Skeletal muscle cell (primary cell): ENCODE measurements at regions not wholly inside any gene's neighbourhood (a gene's known extent, or its start where the extent isn't known, plus 50 kb on each side); places are given as distances from the start of the nearest gene placed in this dataset.

ENCODE experiments used
- DNase-seq: peaks from one replicate; pipeline ENCODE4 v3.0.0-alpha.2; 2010; ENCODE audit warnings: low read depth
- H3K4me3 ChIP-seq: 2 replicates; pipeline ENCODE4 v1.5.1; 2011; ENCODE audit warnings: low read depth, mild to moderate bottlenecking, control low read depth, low read length, moderate library complexity

GRCh38 chrX:7789200-7789599 is 53.8 kb upstream of the VCX start:
- no peak for DNase-seq
- H3K4me3 ChIP-seq: no peak overlapping the region

GRCh38 chrX:7788334-7788733 is 54.6 kb upstream of the VCX start:
- no peak overlapping the region for H3K4me3 ChIP-seq

GRCh38 chrX:7787714-7788113 is 55.3 kb upstream of the VCX start:
- no peak overlapping the region for H3K4me3 ChIP-seq
- DNase-seq: no peak

More at GRCh38 chrX:7788334-7788733, 54.6 kb upstream of the VCX start:
- DNase-seq: no peak

DNA sequence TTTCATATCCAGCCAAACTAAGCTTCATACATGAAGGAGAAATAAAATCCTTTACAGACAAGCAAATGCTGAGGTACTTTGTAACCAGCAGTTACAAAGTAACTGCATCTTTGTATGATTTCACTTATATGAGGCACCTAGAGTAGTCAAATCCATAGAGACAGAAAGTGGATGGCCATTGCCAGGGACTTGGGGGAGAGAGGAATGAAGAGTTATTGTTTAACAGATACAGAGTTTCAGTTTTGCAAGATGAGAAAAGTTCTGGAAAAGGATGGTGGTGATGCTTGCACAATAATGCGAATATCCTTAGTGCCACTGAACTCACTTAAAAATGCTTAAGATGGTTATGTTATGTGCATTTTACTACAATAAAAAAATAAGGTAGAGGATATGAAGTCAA is 58.4 kb upstream of the VCX start:
- DNase-seq: no peak

GRCh38 chrX:7779644-7780043 is 63.3 kb upstream of the VCX start:
- no peak for DNase-seq
- no peak overlapping the region for H3K4me3 ChIP-seq

More for the DNA sequence above, 58.4 kb upstream of the VCX start:
- H3K4me3 ChIP-seq: no peak overlapping the region

DNA sequence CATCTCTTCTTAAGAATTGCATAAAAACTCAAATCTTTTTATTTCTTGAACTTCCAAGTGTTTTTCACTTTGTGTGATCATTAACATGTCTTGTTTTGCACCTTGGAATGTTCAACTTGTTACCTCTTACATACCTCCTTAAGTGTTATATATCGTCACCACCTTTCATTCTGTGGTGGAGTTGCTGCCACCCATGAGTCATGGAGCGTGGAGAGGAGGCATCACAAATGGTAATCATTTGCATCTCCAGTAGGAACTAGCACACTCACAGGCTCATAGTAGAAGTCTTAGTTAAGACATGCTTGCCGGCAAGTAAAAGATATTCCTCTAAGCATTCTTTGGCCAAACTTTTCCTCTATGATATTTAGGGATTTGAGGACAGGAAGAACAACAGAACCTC is 67.0 kb upstream of the VCX start:
- H3K4me3 ChIP-seq: no peak overlapping the region
- DNase-seq: no peak

- DNase-seq: no peak
- no peak overlapping the region for H3K4me3 ChIP-seq
Observed at GRCh38 chrX:7771788-7772438, 71.1 kb upstream of the VCX start.

DNA sequence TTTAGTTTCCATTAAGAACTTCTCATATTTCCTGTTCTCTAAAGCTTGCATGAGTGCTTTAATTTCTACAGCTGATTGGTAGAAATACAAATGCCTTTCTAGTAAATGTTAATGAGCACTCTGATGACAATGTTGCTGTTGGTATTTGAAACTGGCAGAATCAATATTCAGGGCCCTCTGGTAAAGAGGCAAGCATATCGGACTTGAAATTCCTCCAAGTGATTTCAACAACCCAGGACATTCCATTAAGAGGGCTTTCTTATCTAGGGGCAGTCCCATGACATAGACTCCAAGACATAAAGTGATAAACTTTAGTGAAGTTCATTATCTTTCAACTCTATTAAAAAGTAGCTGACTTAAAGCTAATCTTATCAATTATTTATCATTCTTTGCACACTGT is 83.1 kb upstream of the VCX start:
- DNase-seq: no peak
- H3K4me3 ChIP-seq: no peak overlapping the region

DNA sequence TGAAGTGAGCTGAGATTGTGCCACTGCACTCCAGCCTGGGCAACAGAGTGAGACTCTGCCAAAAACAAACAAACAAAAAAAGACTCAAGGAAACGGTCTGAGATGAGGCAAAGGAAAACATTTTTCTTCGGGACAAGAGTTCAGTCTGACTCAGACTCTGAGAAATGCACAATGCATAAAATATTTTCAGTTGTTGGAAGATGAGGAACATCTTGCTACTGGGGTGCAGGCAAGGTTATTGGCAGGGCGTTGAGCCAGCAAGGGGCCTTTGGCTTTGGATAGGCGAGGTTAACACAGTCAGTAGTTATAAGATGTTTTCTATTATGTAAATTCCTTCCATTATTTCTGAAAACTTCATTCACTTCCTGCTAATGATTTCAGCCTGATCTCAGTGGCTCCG is 96.1 kb upstream of the VCX start:
- no peak for DNase-seq
- H3K4me3 ChIP-seq: no peak overlapping the region

DNA sequence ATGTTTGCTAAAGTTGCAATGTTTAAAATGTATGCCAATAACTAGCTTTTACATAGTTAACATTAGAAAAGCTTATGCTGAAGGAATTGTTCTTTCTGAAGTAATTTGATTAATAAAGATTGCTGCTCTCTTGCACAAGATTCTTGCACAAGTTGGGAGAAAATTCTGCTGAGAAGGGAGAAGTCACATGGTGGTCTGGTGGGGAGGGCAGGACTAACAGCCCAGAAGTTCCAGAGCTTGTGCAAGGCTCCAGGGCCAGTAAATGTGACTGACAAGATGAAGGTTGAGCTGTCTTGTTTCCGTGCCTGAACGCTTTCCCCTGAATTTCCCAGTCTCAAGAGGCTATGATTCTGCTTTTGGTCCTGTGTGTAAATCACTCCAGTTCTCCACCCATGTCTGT is 112.9 kb upstream of the VCX start:
- DNase-seq: no peak
- H3K4me3 ChIP-seq: no peak overlapping the region

GRCh38 chrX:7720519-7720918 is 122.5 kb upstream of the VCX start:
- DNase-seq: no peak
- no peak overlapping the region for H3K4me3 ChIP-seq

DNA sequence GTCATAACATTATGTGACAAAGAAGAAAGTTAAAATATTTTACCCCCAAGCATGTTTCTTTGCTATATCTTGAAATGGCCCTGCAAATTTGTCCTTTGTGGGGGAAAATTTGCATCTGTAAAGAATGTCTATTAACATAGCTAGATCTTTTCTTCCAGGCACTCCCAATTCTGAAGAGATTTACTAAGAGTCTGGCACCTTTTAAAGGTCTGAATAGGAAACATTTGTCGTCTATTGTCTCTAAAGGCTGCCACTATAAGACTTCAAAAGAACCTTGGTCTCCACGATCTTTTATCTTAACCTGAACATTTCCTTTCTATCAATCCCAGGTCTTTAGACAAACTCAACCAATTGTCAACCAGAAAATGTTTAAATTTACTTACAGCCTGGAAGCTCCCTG is 128.6 kb upstream of the VCX start:
- DNase-seq: no peak
- H3K4me3 ChIP-seq: no peak overlapping the region

DNA sequence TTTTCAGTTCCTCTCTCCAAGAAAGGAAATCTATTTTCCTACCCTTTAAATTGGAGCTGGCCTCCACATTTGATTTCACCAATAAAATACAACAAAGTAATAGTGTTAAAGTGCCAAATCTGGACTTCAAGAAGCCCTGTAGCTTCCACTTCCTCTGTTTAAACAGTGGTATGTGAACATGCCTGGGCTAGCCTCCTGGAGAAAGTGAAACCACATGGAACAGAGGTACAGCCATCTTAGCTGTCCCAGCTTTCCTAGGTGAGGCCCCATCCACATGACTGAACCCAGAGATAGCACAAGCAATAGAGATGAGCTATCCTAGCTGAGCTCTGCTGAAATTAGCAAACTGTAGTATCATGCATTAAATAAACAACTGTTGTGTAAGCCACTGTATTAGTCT is 131.8 kb upstream of the VCX start:
- no peak for DNase-seq
- H3K4me3 ChIP-seq: no peak overlapping the region

- DNase-seq: no peak
- no peak overlapping the region for H3K4me3 ChIP-seq
Observed at GRCh38 chrX:7709845-7710244, 133.1 kb upstream of the VCX start.

GRCh38 chrX:7706032-7706431 is 136.9 kb upstream of the VCX start:
- H3K4me3 ChIP-seq: no peak overlapping the region
- no peak for DNase-seq

DNA sequence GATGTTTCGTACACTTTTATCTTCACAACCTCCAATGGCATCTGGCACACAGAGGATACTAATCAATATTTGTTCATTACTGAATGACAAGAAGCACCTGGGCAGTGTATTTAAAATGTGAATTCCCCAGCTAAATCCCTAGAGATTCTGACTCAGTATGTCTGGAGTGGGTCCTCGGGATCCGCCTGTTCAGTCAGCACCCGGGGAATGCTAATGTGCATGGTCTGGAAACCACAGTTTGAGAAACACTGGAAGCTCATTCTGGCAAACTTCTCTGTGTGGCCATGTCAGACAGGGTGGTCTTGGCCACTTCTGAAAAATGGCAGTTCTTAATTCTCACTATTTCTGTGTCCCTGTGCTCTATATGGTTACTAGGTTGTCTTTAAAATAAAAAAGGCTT is 138.8 kb upstream of the VCX start:
- DNase-seq: no peak
- no peak overlapping the region for H3K4me3 ChIP-seq

GRCh38 chrX:7698248-7698647 is 144.7 kb upstream of the VCX start:
- H3K4me3 ChIP-seq: no peak overlapping the region
- no peak for DNase-seq

DNA sequence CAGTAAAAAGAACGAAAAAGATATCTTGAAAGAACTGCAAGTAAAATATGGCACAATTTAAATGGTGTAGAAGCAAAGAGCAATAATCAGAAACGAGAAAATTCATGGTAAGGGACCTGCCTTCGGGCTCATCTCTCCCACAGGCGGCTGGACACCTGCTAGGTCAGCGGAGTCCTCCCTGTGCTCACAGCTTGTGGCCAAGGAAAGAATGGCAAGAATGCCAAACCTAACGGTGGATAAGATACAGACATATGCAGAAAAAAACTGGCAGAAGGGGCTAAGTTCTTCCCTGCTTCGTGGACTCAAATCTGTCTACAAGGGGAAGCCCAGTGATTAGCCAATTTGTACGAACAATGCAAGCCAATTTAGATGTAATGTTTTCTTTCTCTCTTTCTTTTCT is 152.1 kb upstream of the VCX start:
- no peak for DNase-seq

GRCh38 chrX:7689791-7690412 is 153.1 kb upstream of the VCX start:
- no peak for DNase-seq
- no peak overlapping the region for H3K4me3 ChIP-seq

More for the DNA sequence above, 152.1 kb upstream of the VCX start:
- no peak overlapping the region for H3K4me3 ChIP-seq

DNA sequence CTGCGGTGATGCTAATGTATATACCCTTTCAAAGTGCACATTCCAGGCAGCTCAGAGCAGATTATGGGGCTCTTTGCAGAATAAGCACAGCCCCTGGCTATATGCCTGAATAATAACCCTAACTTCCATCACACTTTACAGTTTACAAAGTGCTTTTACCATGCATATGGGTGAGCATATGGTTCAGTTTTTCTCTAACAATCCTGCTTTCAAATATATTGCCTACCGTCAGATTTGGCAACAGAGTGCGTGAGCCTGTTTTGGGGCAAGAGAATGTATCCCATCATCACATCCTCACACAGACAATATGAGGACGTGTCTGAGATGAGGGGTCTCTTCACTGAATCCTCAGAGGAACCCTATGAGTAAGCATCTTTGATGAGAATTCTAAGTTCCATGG is 162.8 kb upstream of the VCX start:
- H3K4me3 ChIP-seq: no peak overlapping the region
- DNase-seq: no peak

DNA sequence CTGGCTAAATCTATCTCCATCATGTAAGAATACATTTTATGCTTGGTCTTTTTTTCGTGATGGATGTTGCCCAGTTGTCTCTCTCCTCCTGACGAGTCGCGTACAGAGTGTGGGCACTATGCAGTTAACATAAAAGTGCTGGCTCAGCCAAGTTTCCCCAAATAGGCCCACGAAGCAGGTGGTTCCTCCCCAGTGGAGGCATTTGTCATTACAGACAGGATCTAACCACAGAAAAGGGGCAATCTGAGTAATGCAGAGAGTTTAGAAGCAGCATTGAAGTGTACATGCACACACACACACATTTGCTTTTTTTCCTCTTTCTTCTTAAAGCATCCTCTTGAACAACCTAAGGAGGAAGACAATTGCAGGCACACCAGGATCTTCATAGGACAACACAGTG is 188.7 kb upstream of the VCX start:
- no peak overlapping the region for H3K4me3 ChIP-seq
- DNase-seq: no peak

- no peak for DNase-seq
Observed at GRCh38 chrX:7647831-7648230, 195.1 kb upstream of the VCX start.

More at GRCh38 chrX:7647831-7648230, 195.1 kb upstream of the VCX start:
- H3K4me3 ChIP-seq: no peak overlapping the region
